K562 (cell line): ENCODE measurements at regions not wholly inside any gene's neighbourhood (a gene's known extent, or its start where the extent isn't known, plus 50 kb on each side); places are given as distances from the start of the nearest gene placed in this dataset.

Source experiments
- ATAC-seq: fragments of 200-7000 bp; cut with Tn5 transposase; 3 replicates; pipeline ENCODE4 v1.9.1; 2020; ENCODE audit warnings: moderate library complexity
- BruUV-seq: library from RNA; stranded (reverse); fragments of 400-500 nt; replicated peaks from 2 replicates; lab custom pipeline; 2021; lab: Mats Ljungman, UMichigan
- CTCF ChIA-PET: fragments of 300-600 bp; formaldehyde crosslinking; extraction: SDS; loops from one replicate; lab custom pipeline; 2021; ENCODE audit warnings: low intra/inter-chr PET ratio; lab: Yijun Ruan, JAX
- POLR2A ChIA-PET: fragments of 300-600, 350-650 bp; sonication (Branson Sonifier 250); formaldehyde crosslinking; extraction: SDS; loops from one replicate; lab custom pipeline; 2021; ENCODE audit warnings: antibody characterized with exemption, inconsistent platforms; lab: Yijun Ruan, JAX
- DNase-seq, 4 experiments: peaks; one replicate each; pipeline versions ENCODE4 v3.0.0 to v3.0.0-alpha.2; 2011 to 2018; ENCODE audit warnings: low spot score in 3 of 4, mixed read lengths in 3 of 4; ENCODE audit errors: extremely low read depth in 1 of 4
- FAIRE-seq: peaks from 2 replicates; lab custom pipeline; 2011; peaks lifted over from hg19 to GRCh38; lab: Jason Lieb, UNC
- H2AFZ ChIP-seq: 2 replicates; pipeline ENCODE4 v1.6.0; 2011; ENCODE audit warnings: low read depth, low read length, control low read depth, inconsistent platforms
- H3K27ac ChIP-seq: fragments of 200-600 bp; 3 replicates; pipeline ENCODE4 v1.8.0; 2011; ENCODE audit warnings: low read depth, mild to moderate bottlenecking, control low read depth, inconsistent platforms, low read length, moderate library complexity, mixed read lengths; ENCODE audit errors: extremely low read depth
- H3K27me3 ChIP-seq, 2 experiments: fragments of 300-600 bp in 1 of 2; 2 replicates in 1 of 2; 3 replicates in 1 of 2; pipeline versions ENCODE4 v1.6.0 to v1.8.0; 2011; ENCODE audit warnings: inconsistent platforms in 2 of 2, low read length in 2 of 2, mild to moderate bottlenecking in 1 of 2, mixed read lengths in 1 of 2, moderate library complexity in 1 of 2; ENCODE audit not compliant: control insufficient read depth in 2 of 2, insufficient read depth in 2 of 2
- H3K36me3 ChIP-seq: fragments of 300-600 bp; 3 replicates; pipeline ENCODE4 v1.8.0; 2011; ENCODE audit warnings: mild to moderate bottlenecking, low read length, inconsistent platforms; ENCODE audit not compliant: control insufficient read depth, insufficient read depth
- H3K4me1 ChIP-seq, 2 experiments: fragments of 200-600 bp in 1 of 2; replicated peaks in 1 of 2; 2 replicates in 1 of 2; 3 replicates in 1 of 2; pipeline versions ENCODE4 v1.5.1 to v1.8.0; 2011; ENCODE audit warnings: inconsistent platforms in 2 of 2, low read length in 2 of 2, mild to moderate bottlenecking in 1 of 2, mixed read lengths in 1 of 2, moderate library complexity in 1 of 2; ENCODE audit not compliant: control insufficient read depth in 2 of 2, insufficient read depth in 2 of 2
- H3K4me2 ChIP-seq: 2 replicates; pipeline ENCODE4 v1.6.1; 2011; ENCODE audit warnings: low read length, control low read depth, inconsistent platforms, mixed read lengths; ENCODE audit not compliant: insufficient read depth
- H3K4me3 ChIP-seq: fragments of 200-600 bp; sonication (generic), shearing (Covaris generic); 2 replicates; pipeline ENCODE4 v1.5.1; 2016; ENCODE audit warnings: control low read depth, inconsistent platforms
- H3K79me2 ChIP-seq: fragments of 200-600 bp; 3 replicates; pipeline ENCODE4 v1.8.0; 2011; ENCODE audit warnings: low read length, inconsistent platforms; ENCODE audit not compliant: control insufficient read depth, insufficient read depth
- H3K9ac ChIP-seq, 2 experiments: 2 replicates each; pipeline versions ENCODE4 v1.6.0 to v1.6.1; 2011; ENCODE audit warnings: low read depth in 2 of 2, low read length in 2 of 2, control low read depth in 1 of 2, inconsistent platforms in 1 of 2, mild to moderate bottlenecking in 1 of 2, mixed read lengths in 1 of 2; ENCODE audit not compliant: insufficient read depth in 1 of 2
- H3K9me1 ChIP-seq: one replicate; pipeline ENCODE4 v1.6.0; 2011; ENCODE audit warnings: inconsistent platforms, mild to moderate bottlenecking, low read length, moderate library complexity; ENCODE audit not compliant: control insufficient read depth, insufficient read depth
- H3K9me3 ChIP-seq: replicated peaks from 2 replicates; pipeline ENCODE4 v1.5.1; 2011; ENCODE audit warnings: low read depth, low read length, inconsistent platforms; ENCODE audit not compliant: control insufficient read depth, insufficient read depth
- H4K20me1 ChIP-seq: replicated peaks from 2 replicates; pipeline ENCODE4 v1.6.1; 2011; ENCODE audit warnings: low read length, inconsistent platforms, mixed read lengths; ENCODE audit not compliant: control insufficient read depth, insufficient read depth
- BRD9 ChIP-seq: fragments of 450-650 bp; IDR thresholded peaks from 2 replicates; pipeline ENCODE4 v1.6.1; 2018; ENCODE audit warnings: low read depth; ENCODE audit not compliant: partially characterized antibody
- KAT7 ChIP-seq: sonication (generic); formaldehyde crosslinking; IDR thresholded peaks from 2 replicates; pipeline ENCODE4 v1.8.0; 2022; ENCODE audit warnings: missing genetic modification reagents, mild to moderate bottlenecking, borderline replicate concordance
- RFX1 ChIP-seq: fragments of 450-650 bp; IDR thresholded peaks from 2 replicates; pipeline ENCODE4 v1.6.1; 2016; ENCODE audit warnings: mild to moderate bottlenecking, moderate library complexity
- SIN3B ChIP-seq: fragments of 450-650 bp; IDR thresholded peaks from 2 replicates; pipeline ENCODE4 v1.6.1; 2017; ENCODE audit warnings: low read depth, mild to moderate bottlenecking, moderate library complexity
- SMARCC2 ChIP-seq: fragments of 450-650 bp; IDR thresholded peaks from 2 replicates; pipeline ENCODE4 v1.6.1; 2017; ENCODE audit warnings: antibody characterized with exemption, moderate library complexity, mild to moderate bottlenecking, low read depth
- TRIM24 ChIP-seq, 2 experiments: fragments of 450-650 bp; IDR thresholded peaks; 2 replicates each; pipeline ENCODE4 v1.6.1; 2016
- U2AF2 ChIP-seq: fragments of 200-400 bp; formaldehyde crosslinking; optimal IDR thresholded peaks from 2 replicates; pipeline ENCODE3; 2017; ENCODE audit warnings: low read depth, mild to moderate bottlenecking, low read length
- ZNF41 ChIP-seq: fragments of 250-450 bp; sonication (Bioruptor Pico); conservative IDR thresholded peaks from 2 replicates; pipeline ENCODE4 v1.4.0; 2020; ENCODE audit warnings: mild to moderate bottlenecking
- in situ Hi-C: fragments of 300-500 bp; cut with MboI; formaldehyde crosslinking; loops from 4 replicates; pipeline ENCODE4 v1.15.0; 2018; ENCODE audit warnings: inconsistent platforms, mixed read lengths
- intact Hi-C: fragments of 100-400 bp; cut with micrococcal nuclease; formaldehyde crosslinking; loops from 2 replicates; pipeline ENCODE4 v1.14.2; 2022
- TF ChIP-seq, protein P1 (sequence below): fragments of 450-650 bp; formaldehyde crosslinking; IDR thresholded peaks from 2 replicates; pipeline ENCODE4 v1.4.0; 2020; ENCODE audit warnings: mild to moderate bottlenecking, mixed read lengths
- TF ChIP-seq, protein P2 (sequence below): sonication (generic); formaldehyde crosslinking; IDR thresholded peaks from 2 replicates; pipeline ENCODE4 v1.8.0; 2022; ENCODE audit warnings: missing genetic modification reagents, mild to moderate bottlenecking, borderline replicate concordance

DNA sequence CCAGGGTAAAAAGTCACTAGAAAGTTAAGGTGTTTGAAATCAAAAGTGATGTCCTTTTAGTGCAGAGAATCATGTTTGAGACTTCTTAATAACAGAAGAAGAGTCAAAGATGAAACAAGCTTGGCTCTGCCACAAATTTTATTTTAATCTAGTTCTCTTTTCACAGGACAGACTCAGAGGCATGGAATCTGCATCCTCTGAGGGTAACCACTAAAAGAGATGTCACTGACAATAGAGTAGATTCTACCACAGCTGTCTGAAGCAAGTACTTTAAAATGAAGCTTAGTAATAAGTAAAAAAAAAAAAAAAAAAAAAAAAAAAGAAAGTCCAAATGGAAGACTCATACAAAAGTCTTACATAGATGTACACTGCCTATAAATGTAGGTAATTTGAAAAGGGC is 519.7 kb upstream of the PRMT6 start:
- Histone ChIP-seq H3K4me3 (no peak overlapping the region), H3K27me3 (no peaks in the 10 kb centered on the region), H4K20me1 (no peaks in the 10 kb centered on the region), H3K9me3 (no peaks in the 10 kb centered on the region), H3K9me1 (no peaks in the 10 kb centered on the region), H2AFZ (no peak overlapping the region), H3K4me1 (no peaks in the 10 kb centered on the region), H3K36me3 (no peaks in the 10 kb centered on the region), H3K79me2 (no peaks in the 10 kb centered on the region), H3K9ac (no peak overlapping the region), H3K4me2 (no peak overlapping the region), H3K27ac (no peak overlapping the region)
- CTCF ChIA-PET = no interaction called here
- POLR2A ChIA-PET = no interaction called here
- no TSS peak for BruUV-seq
- TF ChIP-seq, protein P1, sequence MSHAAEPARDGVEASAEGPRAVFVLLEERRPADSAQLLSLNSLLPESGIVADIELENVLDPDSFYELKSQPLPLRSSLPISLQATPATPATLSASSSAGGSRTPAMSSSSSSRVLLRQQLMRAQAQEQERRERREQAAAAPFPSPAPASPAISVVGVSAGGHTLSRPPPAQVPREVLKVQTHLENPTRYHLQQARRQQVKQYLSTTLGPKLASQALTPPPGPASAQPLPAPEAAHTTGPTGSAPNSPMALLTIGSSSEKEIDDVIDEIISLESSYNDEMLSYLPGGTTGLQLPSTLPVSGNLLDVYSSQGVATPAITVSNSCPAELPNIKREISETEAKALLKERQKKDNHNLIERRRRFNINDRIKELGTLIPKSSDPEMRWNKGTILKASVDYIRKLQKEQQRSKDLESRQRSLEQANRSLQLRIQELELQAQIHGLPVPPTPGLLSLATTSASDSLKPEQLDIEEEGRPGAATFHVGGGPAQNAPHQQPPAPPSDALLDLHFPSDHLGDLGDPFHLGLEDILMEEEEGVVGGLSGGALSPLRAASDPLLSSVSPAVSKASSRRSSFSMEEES (CRISPR knock-in tag) = no peak
- TF ChIP-seq TRIM24 (IDR thresholded peaks at IDR 0.05) (no peak), U2AF2 (no peak), KAT7 (CRISPR knock-in tag) (no peak), RFX1 (no peak), BRD9 (no peak), SIN3B (no peak), ZNF41 (no peak), SMARCC2 (no peak)
- TF ChIP-seq, protein P2, sequence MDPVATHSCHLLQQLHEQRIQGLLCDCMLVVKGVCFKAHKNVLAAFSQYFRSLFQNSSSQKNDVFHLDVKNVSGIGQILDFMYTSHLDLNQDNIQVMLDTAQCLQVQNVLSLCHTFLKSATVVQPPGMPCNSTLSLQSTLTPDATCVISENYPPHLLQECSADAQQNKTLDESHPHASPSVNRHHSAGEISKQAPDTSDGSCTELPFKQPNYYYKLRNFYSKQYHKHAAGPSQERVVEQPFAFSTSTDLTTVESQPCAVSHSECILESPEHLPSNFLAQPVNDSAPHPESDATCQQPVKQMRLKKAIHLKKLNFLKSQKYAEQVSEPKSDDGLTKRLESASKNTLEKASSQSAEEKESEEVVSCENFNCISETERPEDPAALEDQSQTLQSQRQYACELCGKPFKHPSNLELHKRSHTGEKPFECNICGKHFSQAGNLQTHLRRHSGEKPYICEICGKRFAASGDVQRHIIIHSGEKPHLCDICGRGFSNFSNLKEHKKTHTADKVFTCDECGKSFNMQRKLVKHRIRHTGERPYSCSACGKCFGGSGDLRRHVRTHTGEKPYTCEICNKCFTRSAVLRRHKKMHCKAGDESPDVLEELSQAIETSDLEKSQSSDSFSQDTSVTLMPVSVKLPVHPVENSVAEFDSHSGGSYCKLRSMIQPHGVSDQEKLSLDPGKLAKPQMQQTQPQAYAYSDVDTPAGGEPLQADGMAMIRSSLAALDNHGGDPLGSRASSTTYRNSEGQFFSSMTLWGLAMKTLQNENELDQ (CRISPR knock-in tag) = no peak
- in situ Hi-C loops (no loop called here), intact Hi-C loops (no loop called here)
- ATAC-seq (no peak), DNase-seq (no peak), FAIRE-seq (no peak)
